GM15510 (cell line): ENCODE measurements at regions not wholly inside any gene's neighbourhood (a gene's known extent, or its start where the extent isn't known, plus 50 kb on each side); places are given as distances from the start of the nearest gene placed in this dataset.

Source experiments
- POLR2A ChIP-seq: IDR thresholded peaks from 3 replicates; pipeline ENCODE4 v1.6.1; 2011; ENCODE audit warnings: borderline replicate concordance; ENCODE audit not compliant: insufficient read length; ENCODE audit errors: extremely low read depth

- TF ChIP-seq POLR2A, result no peak
Observed at GRCh38 chr3:107247116-107247515, 130.1 kb upstream of the CCDC54 start.

GRCh38 chr3:107249132-107249531 lies 128.1 kb upstream of the CCDC54 start:
- TF ChIP-seq POLR2A, result no peak

GRCh38 chr3:107250221-107250620 lies 127.0 kb upstream of the CCDC54 start:
- TF ChIP-seq POLR2A, result no peak

GRCh38 chr3:107251819-107252218 lies 125.4 kb upstream of the CCDC54 start:
- TF ChIP-seq POLR2A, result no peak

DNA sequence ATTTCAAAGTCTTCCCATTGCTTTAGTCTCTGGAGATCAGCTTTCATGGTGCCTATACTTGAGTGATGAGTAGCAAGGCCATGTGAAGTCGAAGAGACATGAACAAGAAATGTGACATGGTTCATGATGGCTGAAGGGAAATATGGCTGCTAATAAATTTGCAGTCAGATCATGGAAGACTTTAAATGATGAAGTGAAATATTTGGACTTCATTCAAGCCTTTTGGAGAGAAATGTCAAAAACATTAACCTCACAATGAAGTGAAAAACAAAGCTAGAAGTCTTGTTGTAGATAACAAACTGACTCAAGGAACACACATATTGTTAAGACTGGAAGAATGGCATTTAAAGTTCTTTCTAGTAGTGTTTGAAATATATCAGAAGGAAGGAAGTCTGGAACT lies 120.3 kb upstream of the CCDC54 start:
- no peak for TF ChIP-seq POLR2A

GRCh38 chr3:107258300-107258699 lies 118.9 kb upstream of the CCDC54 start:
- no peak for TF ChIP-seq POLR2A

DNA sequence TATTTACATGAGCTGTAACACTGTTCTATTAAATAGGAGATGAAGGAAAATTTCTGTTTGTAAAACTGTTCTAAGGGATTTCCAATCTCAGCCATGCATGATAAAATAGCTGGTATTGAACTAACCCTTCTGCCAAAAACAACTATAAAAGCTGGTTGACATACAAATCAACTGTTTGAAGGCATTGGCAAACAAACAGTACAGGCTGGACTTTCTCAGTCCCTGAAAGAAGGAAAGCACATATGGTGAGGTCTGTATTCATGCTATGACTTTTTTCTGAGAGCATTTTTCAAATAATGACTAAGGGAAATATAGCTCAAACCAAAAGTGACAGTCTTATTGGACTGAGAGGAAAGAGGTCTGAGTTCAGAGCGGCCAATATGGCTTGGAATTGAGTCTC lies 117.0 kb upstream of the CCDC54 start:
- TF ChIP-seq POLR2A, result no peak

DNA sequence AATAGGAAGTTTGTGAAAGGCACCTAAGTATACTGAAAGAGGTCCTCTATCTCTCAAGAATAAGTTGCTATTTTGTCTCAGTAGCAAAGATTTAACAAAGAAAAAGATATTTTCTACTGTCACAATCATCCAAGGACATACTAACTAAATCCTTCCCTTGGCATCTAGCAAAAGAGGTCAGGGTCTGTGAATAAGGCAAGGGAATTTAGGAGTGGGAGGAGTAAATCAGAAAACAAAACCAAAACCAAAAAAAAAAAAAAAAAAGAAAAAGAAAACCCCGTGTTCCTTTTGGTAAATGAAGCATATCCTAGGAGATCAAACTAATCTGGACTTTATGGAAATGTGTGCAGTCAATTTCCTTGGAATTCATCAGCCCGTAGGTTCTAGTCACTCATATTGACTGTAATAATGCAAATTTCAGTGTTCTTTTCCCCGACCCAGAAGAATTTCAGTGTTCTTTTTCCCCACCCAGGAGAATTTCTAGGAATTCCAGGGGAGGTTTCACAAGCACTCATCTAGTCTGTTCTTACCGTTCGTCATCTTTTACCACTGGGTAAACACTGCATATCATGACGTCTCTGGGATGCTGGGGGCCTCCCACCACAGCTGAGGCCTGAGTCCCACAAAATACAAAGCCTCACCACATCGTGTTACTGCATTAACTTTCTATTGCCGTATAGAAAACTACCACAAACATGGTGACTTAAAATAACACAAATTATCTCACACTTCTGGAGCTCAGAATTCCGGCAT lies 113.8 kb upstream of the CCDC54 start:
- no peak for TF ChIP-seq POLR2A

DNA sequence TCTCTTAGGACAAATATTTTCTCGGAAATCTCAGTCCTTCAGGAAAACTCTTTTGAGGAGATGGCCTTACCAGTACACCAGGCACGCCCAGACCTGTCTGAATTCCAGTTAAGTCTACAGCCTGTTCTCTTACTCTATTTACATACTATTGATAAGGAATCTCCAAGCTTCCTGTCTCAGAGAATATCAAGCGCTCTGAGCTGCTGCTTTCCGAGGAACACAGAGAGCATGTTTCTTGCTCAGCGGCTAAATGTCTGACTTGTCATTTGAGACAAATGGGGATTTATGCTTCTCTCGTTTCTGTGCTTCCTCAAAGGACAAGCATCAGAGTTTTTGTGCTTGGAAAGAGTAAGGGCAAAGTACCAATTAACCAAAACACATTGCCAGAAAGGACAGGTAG lies 112.4 kb upstream of the CCDC54 start:
- no peak for TF ChIP-seq POLR2A

GRCh38 chr3:107265526-107265925 lies 111.7 kb upstream of the CCDC54 start:
- TF ChIP-seq POLR2A, result no peak

- no peak for TF ChIP-seq POLR2A
Observed at GRCh38 chr3:107268469-107268868, 108.8 kb upstream of the CCDC54 start.

GRCh38 chr3:107269136-107269535 lies 108.1 kb upstream of the CCDC54 start:
- no peak for TF ChIP-seq POLR2A

DNA sequence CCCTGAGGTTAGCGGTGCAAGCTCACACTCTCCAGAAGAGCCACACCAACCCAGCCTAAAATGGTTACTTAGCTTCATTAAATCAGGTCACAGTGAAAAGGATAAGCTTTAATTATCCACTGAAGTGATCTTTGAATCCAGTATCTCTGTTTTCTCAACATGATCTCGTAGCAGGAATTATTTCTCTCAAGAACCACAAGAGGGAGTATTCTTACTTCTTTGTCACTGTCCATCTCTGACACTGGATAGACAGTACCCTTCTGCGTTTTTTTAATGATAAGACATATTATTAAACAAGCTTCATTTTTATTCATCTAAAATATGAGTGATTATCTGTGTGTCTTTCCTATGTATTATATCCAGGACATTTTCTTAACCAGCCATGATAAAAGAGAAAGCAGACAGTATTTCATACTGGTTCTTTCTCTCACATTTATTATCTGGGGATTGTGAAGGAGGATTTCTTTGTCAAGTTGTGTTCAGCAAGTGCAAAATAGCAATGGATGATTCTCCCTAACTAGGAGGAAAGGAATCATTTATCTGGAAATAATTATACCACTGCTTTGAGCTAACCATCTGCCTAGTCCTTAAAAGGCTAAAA lies 105.4 kb upstream of the CCDC54 start:
- no peak for TF ChIP-seq POLR2A

GRCh38 chr3:107272471-107272870 lies 104.8 kb upstream of the CCDC54 start:
- no peak for TF ChIP-seq POLR2A

- no peak for TF ChIP-seq POLR2A
Observed at GRCh38 chr3:107272885-107273284, 104.4 kb upstream of the CCDC54 start.

DNA sequence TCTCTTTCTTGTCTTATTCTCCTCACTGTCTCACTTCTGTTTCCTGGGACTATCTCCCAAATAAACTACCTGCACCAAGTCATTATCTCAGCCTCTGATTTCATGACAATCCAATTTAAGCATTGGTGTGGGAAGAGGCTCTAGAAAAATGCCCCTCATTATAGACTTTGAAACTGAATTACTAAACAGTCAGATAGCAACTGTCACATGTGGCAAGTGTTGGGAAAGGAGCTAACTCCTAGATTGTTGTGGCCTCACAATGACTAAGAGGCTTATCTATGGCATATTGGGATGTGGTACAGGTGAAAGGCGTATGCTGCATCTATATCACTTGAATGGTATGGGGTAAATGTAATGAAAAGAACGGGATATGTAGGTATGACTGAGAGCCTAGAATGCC lies 103.5 kb upstream of the CCDC54 start:
- TF ChIP-seq POLR2A, result no peak
